ENCODE measurements at regions not wholly inside any gene's neighbourhood (a gene's known extent, or its start where the extent isn't known, plus 50 kb on each side); places are given as distances from the start of the nearest gene placed in this dataset.
"Not testable (repeated sequence)": the region's sequence is repeated elsewhere in the genome, so short reads cannot be mapped to it uniquely, and the experiment has no call there.

- not testable (repeated sequence) for DNase-seq
These were observed 237.4 kb upstream of the PRSS58 start for GRCh38 chr7:142495301-142495700.

DNA sequence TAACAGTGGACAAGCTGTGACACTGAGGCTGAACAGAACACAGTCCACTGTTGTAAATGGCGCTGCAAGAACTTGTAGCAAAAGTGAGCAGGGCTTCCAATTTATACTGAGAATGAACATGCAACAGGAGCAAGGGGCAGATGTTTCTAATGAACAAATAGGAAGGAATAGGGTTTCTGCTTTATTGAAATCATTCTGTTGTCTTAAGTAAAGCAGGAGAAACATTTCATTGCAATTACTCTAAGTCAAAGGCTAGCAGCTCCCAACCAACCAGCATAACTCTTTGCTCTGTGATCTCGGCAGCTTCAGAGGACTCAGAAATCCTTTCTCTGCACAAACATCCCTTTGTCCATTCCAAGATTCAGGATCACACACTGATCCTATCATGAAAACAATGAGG, 236.2 kb upstream of the PRSS58 start:
- DNase-seq = no peak

GRCh38 chr7:142488842-142489241, 231.0 kb upstream of the PRSS58 start:
- DNase-seq = no peak

DNA sequence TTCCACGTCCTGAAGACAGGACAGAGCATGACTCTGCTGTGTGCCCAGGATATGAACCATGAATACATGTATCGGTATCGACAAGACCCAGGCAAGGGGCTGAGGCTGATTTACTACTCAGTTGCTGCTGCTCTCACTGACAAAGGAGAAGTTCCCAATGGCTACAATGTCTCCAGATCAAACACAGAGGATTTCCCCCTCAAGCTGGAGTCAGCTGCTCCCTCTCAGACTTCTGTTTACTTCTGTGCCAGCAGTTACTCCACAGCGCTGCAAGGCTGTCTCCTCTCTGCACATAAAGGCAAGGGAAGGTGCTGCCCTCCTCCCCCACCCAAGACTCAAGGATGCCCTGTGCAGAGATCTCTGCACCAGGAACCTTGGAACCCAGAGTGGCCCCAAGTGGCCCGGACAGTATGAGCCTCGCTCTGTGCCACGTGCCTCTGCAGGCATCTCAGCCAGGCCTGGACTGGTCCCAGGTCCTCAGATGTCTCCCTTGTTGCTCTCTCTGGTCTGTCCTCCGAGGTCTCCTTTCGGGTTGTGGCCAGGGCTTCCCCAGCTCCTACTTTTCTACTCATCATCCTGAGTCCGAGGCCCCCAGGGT, 230.3 kb upstream of the PRSS58 start:
- DNase-seq = no peak

DNA sequence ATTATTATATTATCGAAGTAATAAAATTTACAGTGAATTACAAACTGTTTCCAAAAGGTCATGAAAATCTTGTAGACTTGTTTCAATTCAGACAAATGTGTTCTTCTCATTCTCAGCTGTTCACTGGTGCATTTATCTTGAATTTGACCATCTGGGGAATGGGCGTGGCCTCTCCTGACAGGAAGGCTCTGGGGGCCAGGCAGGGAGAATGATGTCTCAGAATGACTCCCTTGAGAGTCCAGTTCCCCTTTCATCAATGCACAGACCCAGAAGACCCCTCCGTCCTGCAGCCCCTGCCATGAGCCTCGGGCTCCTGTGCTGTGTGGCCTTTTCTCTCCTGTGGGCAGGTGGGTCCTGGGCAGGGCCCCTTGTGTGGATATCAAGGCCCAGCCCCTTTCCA, 229.7 kb upstream of the PRSS58 start:
- peak; percentile 45 for DNase-seq

GRCh38 chr7:142487124-142487523, 229.3 kb upstream of the PRSS58 start:
- DNase-seq = peak; percentile 22

DNA sequence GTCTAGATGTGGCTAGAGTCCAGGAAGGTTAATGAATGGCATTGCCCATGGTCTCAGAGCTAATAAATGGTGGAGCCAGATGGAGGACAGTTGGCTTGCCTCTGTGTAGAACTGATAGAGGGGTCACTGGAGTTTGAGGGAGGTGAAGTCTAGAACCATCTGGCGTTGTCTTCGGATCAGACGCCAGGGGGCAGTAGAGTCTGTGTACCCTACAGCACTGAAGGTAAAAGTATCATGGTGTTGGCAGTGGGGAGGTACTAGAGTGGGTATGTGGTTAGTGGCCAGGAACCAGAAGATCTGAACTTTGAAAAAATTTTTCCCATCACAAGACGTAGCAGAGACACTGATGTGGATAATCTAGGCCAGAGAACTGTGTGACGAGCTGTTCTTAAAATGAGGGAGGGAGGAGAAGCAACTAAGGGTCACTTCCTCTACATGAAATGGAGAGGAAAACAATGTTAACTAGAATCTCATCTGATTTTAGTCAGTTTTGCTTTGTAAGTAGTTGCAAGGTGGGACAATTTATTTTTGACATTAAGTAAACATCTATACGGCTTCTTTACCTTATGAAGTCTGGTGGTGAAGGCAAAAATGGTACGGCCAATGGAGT, 227.9 kb upstream of the PRSS58 start:
- no peak for DNase-seq

- no peak for DNase-seq
These were observed 225.9 kb upstream of the PRSS58 start for GRCh38 chr7:142483659-142484317.

GRCh38 chr7:142482891-142483658, 225.2 kb upstream of the PRSS58 start:
- DNase-seq = no peak

- DNase-seq = peak; percentile 58
These were observed 223.7 kb upstream of the PRSS58 start for GRCh38 chr7:142481548-142481947.

GRCh38 chr7:142478479-142479220, 220.8 kb upstream of the PRSS58 start:
- DNase-seq = peak; percentile 26

DNA sequence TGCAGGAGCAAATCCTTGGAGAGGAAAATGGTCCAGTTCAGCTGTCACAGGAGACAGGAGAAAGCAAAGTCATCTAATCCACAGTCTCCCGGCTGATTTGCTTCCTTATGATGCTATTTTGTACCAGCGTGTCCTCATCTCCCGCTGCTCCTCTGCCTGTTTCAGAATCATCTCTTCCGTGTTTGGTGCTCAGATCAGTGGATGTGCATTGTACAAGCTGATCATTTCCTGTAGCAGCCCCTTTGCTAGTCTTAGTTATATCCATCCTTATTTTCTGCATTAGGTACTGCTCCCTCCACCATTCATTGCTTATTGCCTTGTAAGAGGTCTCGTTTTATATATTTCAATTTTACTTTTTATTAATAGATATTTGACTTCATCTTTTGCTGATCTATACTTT, 219.9 kb upstream of the PRSS58 start:
- DNase-seq = not testable (repeated sequence)

DNA sequence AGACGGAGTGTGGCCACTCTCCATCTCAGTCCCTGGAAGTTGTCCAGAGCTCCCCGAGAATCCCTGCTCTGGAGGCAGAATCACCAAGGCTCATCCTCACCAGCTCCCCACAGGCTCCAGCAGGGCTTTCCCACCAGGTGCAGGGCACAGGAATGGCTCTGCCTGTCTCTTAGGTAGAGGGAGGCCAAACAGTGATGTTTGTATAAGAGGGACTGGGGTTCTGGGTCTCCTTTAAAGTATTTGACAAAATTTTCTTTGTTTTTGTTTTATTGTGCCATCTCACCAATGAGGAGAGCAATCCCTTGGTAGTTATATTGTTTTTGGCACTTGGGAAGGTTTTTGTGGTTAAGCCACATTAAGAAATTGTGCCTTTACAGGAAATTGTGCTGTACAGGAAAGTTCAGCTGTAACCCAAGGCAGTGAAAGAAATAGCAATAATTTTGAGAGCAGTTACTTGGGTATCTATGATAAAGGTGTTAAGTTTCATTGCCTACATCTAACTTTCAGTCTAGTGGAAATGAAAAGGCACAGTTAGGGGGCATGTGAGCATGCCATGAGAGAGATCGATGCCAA, 219.3 kb upstream of the PRSS58 start:
- no peak for DNase-seq

DNA sequence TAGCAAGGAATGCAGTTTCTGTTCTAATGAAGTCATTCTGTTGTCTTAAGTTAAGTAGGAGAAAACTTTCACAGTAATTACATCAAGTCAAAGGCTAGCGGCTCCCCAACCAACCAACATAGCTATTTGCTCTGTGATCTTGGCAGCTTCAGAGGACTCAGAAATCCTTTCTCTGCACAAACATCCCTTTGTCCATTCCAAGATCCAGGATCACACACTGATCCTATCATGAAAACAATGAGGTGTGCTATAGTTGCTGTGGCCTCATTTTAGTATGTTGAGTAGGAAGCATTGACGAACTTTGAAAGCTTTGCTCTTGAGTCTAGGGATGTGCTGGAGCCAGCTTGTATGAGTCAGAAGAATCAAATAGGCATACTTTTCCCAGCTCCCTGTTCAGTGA, 218.2 kb upstream of the PRSS58 start:
- no peak for DNase-seq

GRCh38 chr7:142471820-142472219, 214.0 kb upstream of the PRSS58 start:
- no peak for DNase-seq

- no peak for DNase-seq
These were observed 212.6 kb upstream of the PRSS58 start for GRCh38 chr7:142470544-142470830.

DNA sequence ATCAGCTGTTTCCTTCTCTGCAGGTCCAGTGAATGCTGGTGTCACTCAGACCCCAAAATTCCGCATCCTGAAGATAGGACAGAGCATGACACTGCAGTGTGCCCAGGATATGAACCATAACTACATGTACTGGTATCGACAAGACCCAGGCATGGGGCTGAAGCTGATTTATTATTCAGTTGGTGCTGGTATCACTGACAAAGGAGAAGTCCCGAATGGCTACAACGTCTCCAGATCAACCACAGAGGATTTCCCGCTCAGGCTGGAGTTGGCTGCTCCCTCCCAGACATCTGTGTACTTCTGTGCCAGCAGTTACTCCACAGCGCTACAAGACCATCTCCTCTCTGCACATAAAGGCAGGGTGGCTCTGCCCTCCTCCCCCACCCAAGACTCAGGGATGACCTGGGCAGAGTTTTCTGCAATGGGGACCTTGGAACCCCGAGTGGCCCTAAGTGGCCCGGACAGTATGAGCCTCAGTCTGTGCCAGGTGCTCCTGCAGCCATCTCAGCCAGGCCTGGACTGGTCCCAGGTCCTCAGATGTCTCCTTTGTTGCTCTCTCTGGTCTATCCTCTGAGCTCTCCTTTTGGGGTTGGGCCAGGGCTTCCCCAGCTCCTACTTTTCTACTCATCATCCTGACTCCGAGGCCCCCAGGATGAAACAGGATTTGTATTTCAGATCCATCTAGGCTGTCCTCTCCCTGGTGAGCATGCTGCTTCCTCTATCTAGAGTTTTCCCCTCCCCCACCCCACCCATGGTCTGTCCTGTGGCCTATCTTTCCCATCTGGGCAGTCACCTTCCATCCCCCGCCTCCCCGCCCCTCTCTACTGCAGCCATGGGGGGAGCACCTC, 212.1 kb upstream of the PRSS58 start:
- DNase-seq = no peak

GRCh38 chr7:142468871-142469665, 211.2 kb upstream of the PRSS58 start:
- no peak for DNase-seq

DNA sequence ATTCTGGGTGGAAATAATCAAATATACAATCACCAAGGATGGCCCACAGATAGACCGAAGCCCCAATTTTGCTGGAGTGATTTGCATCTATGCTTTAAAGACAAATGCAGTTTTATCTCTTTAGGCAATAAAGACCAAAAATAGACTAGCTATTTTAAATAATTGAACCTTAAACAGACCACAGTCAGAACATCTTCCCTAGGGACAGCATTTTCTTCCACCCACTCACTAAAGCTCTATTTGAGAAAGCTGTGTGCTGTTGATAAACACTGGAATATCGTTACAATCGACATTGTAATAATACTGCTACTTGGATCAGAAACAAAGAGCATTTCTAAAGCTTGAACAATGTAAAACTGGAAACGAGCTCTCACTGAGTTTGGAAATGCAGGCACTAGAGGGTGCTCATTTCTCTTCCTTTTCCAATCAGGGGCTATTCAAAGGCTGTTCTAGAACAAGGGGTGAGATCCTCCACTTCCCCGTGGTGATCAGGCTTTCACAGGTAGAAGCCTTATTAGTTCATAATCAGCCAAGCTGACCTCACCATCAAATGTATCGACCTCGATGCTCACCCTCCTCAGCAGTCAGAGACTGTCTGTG, 209.3 kb upstream of the PRSS58 start:
- DNase-seq = not testable (repeated sequence)

- no peak for DNase-seq
These were observed 205.6 kb upstream of the PRSS58 start for GRCh38 chr7:142463401-142463850.

DNA sequence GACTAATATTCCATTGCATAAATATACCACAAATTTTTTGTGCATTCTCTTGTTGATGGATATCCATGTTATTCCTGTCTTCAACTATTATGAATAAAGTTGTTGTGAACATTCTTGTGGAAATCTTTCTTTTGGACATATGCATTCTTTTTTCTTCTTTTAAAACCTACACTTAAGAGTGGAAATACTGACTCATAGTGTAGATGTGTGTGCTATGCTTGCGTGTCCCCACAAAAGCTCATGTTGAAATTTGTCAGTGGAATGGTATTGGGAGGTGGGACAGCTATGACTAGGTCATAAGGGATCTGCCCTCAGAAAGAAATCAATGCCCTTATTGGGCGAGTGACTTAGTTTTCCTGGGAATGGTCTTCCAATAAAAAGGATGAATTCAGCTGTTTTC, 203.6 kb upstream of the PRSS58 start:
- no peak for DNase-seq

All from NCI-H2171 (cell line).